Mesendoderm (in vitro differentiated cells): ENCODE measurements at regions not wholly inside any gene's neighbourhood (a gene's known extent, or its start where the extent isn't known, plus 50 kb on each side); places are given as distances from the start of the nearest gene placed in this dataset. TPM values are rescaled to one million over a fixed set of nuclear protein-coding genes. Genes with fewer than 3 reads are reported as not detected.
A peak's percentile ranks its signal among the peaks of the same experiment; 100 is the strongest.

Experiments used
- DNase-seq: peaks from one replicate; pipeline ENCODE4 v3.0.0; 2013
- H2AK5ac ChIP-seq: 2 replicates; pipeline ENCODE4 v1.6.1; 2013; ENCODE audit warnings: low read length, inconsistent platforms
- H2BK120ac ChIP-seq: 2 replicates; pipeline ENCODE4 v1.6.1; 2013; ENCODE audit warnings: low read depth, mild to moderate bottlenecking, low read length, moderate library complexity, mixed read lengths
- H2BK15ac ChIP-seq: replicated peaks from 2 replicates; pipeline ENCODE4 v1.6.1; 2013; ENCODE audit warnings: low read depth, mild to moderate bottlenecking, moderate library complexity
- H2BK5ac ChIP-seq: 2 replicates; pipeline ENCODE4 v1.6.1; 2013; ENCODE audit warnings: low read length, inconsistent platforms
- H3K18ac ChIP-seq: 2 replicates; pipeline ENCODE4 v1.6.1; 2013; ENCODE audit warnings: mild to moderate bottlenecking, low read length, mixed read lengths
- H3K23ac ChIP-seq: one replicate; pipeline ENCODE4 v1.6.1; 2013; ENCODE audit warnings: low read length
- H3K27ac ChIP-seq: 2 replicates; pipeline ENCODE4 v1.5.1; 2013; ENCODE audit warnings: low read depth, mild to moderate bottlenecking, inconsistent platforms, low read length, moderate library complexity
- H3K27me3 ChIP-seq: 2 replicates; pipeline ENCODE4 v1.6.1; 2013; ENCODE audit warnings: low read length, control low read depth, mild to moderate bottlenecking, inconsistent platforms; ENCODE audit not compliant: insufficient read depth, poor library complexity
- H3K36me3 ChIP-seq: 2 replicates; pipeline ENCODE4 v1.6.1; 2013; ENCODE audit warnings: low read length, inconsistent platforms; ENCODE audit not compliant: control insufficient read depth, insufficient read depth
- H3K4ac ChIP-seq: one replicate; pipeline ENCODE4 v1.6.1; 2013; ENCODE audit warnings: low read depth, mild to moderate bottlenecking, low read length, moderate library complexity
- H3K4me1 ChIP-seq: 2 replicates; pipeline ENCODE4 v1.6.1; 2013; ENCODE audit warnings: low read depth, low read length, inconsistent platforms; ENCODE audit not compliant: control insufficient read depth
- H3K4me2 ChIP-seq: 2 replicates; pipeline ENCODE4 v1.6.1; 2013; ENCODE audit warnings: low read length
- H3K4me3 ChIP-seq: 2 replicates; pipeline ENCODE4 v1.5.1; 2013; ENCODE audit warnings: mild to moderate bottlenecking, low read length
- H3K56ac ChIP-seq: one replicate; pipeline ENCODE4 v1.6.1; 2013; ENCODE audit warnings: low read length
- H3K79me1 ChIP-seq: 2 replicates; pipeline ENCODE4 v1.6.1; 2013; ENCODE audit warnings: low read length, inconsistent platforms
- H3K79me2 ChIP-seq: 2 replicates; pipeline ENCODE4 v1.6.1; 2013; ENCODE audit warnings: mild to moderate bottlenecking, low read length; ENCODE audit not compliant: control insufficient read depth, insufficient read depth
- H3K9ac ChIP-seq: 2 replicates; pipeline ENCODE4 v1.6.1; 2013; ENCODE audit warnings: low read length, inconsistent platforms
- H4K5ac ChIP-seq: one replicate; pipeline ENCODE4 v1.6.1; 2013; ENCODE audit warnings: low read length
- H4K8ac ChIP-seq: one replicate; pipeline ENCODE4 v1.6.1; 2013; ENCODE audit warnings: low read depth, mild to moderate bottlenecking, control low read depth, low read length, moderate library complexity
- small RNA-seq: library from polyadenylated mRNA; stranded (forward); fragments of <200 nt; extraction: miRNeasy Mini kit (QIAGEN cat#:217004); gene quantifications from one replicate; pipeline ENCODE3, GENCODE V24; 2013; ENCODE audit not compliant: insufficient read depth

- Histone ChIP-seq H3K4ac (no peak overlapping the region), H2AK5ac (no peak overlapping the region), H3K79me1 (no peaks in the 10 kb centered on the region), H3K27ac (no peak overlapping the region), H3K79me2 (no peaks in the 10 kb centered on the region), H2BK120ac (no peak overlapping the region), H3K4me2 (no peak overlapping the region), H3K9ac (no peak overlapping the region), H4K8ac (no peak overlapping the region), H2BK15ac (no peak overlapping the region), H4K5ac (no peak overlapping the region), H3K56ac (no peak overlapping the region), H3K4me1 (no peaks in the 10 kb centered on the region), H3K27me3 (no peaks in the 10 kb centered on the region), H3K23ac (no peak overlapping the region), H3K18ac (no peak overlapping the region), H2BK5ac (no peak overlapping the region), H3K36me3 (no peaks in the 10 kb centered on the region), H3K4me3 (no peak overlapping the region)
- DNase-seq, result no peak
Observed at GRCh38 chr14:101511199-101511598, 50.1 kb upstream of the DIO3 start.

Small RNAs in the stretch of these regions (small RNA-seq; reads per million reads assigned to genes)
- gene MIR1185-1 (2.0 reads per million, percentile 16 among the genes with 10 or more reads in this experiment), gene MIR1185-2 (1.4 reads per million), gene MIR1193 (not detected), gene MIR1197 (2.1 reads per million, percentile 22 among the genes with 10 or more reads in this experiment), gene MIR134 (4.8 reads per million, percentile 69 among the genes with 10 or more reads in this experiment), gene MIR154 (1.4 reads per million), gene MIR299 (3.4 reads per million, percentile 53 among the genes with 10 or more reads in this experiment), gene MIR300 (not detected), gene MIR323A (7.5 reads per million, percentile 81 among the genes with 10 or more reads in this experiment), gene MIR323B (3.2 reads per million, percentile 50 among the genes with 10 or more reads in this experiment), gene MIR329-1 (not detected), gene MIR329-2 (not detected), gene MIR369 (5.4 reads per million, percentile 73 among the genes with 10 or more reads in this experiment), gene MIR377 (1.3 reads per million), gene MIR379 (2.9 reads per million, percentile 43 among the genes with 10 or more reads in this experiment), gene MIR380 (3.2 reads per million, percentile 50 among the genes with 10 or more reads in this experiment), gene MIR381 (37.3 reads per million, percentile 94 among the genes with 10 or more reads in this experiment), gene MIR409 (80.1 reads per million, percentile 95 among the genes with 10 or more reads in this experiment), gene MIR411 (103 reads per million, percentile 96 among the genes with 10 or more reads in this experiment), gene MIR412 (not detected), gene MIR485 (1.6 reads per million), gene MIR487A (5.2 reads per million, percentile 72 among the genes with 10 or more reads in this experiment), gene MIR487B (15.2 reads per million, percentile 90 among the genes with 10 or more reads in this experiment), gene MIR494 (5.2 reads per million, percentile 72 among the genes with 10 or more reads in this experiment), gene MIR495 (0.90 reads per million), gene MIR496 (not detected), gene MIR539 (3.9 reads per million, percentile 61 among the genes with 10 or more reads in this experiment), gene MIR541 (1.8 reads per million, percentile 8 among the genes with 10 or more reads in this experiment), gene MIR543 (3.0 reads per million, percentile 46 among the genes with 10 or more reads in this experiment), gene MIR544A (not detected), gene MIR654 (93.1 reads per million, percentile 96 among the genes with 10 or more reads in this experiment), gene MIR655 (not detected), gene MIR656 (1.3 reads per million), gene MIR668 (0.72 reads per million), gene MIR758 (10.7 reads per million, percentile 86 among the genes with 10 or more reads in this experiment), gene MIR889 (31.3 reads per million, percentile 93 among the genes with 10 or more reads in this experiment), gene RF00012 (not detected), gene RF00181 (not detected), gene SNORD114-10 (not detected), gene SNORD114-11 (not detected), gene SNORD114-12 (3.6 reads per million, percentile 56 among the genes with 10 or more reads in this experiment), gene SNORD114-13 (not detected), gene SNORD114-14 (0.54 reads per million), gene SNORD114-15 (3.9 reads per million, percentile 61 among the genes with 10 or more reads in this experiment), gene SNORD114-16 (not detected), gene SNORD114-17 (not detected), gene SNORD114-18 (not detected), gene SNORD114-19 (not detected), gene SNORD114-20 (3.4 reads per million, percentile 53 among the genes with 10 or more reads in this experiment), gene SNORD114-21 (5.4 reads per million, percentile 73 among the genes with 10 or more reads in this experiment), gene SNORD114-22 (36.2 reads per million, percentile 94 among the genes with 10 or more reads in this experiment), gene SNORD114-23 (1.4 reads per million), gene SNORD114-24 (32.6 reads per million, percentile 93 among the genes with 10 or more reads in this experiment), gene SNORD114-25 (1.4 reads per million), gene SNORD114-26 (not detected), gene SNORD114-27 (not detected), gene SNORD114-28 (not detected), gene SNORD114-29 (not detected), gene SNORD114-30 (not detected), gene SNORD114-31 (not detected), gene SNORD114-5 (not detected), gene SNORD114-6 (not detected), gene SNORD114-7 (not detected), gene SNORD114-9 (16.8 reads per million, percentile 90 among the genes with 10 or more reads in this experiment)
